ENCODE measurements at regions not wholly inside any gene's neighbourhood (a gene's known extent, or its start where the extent isn't known, plus 50 kb on each side); places are given as distances from the start of the nearest gene placed in this dataset.
A peak's percentile ranks its signal among the peaks of the same experiment; 100 is the strongest.
"Not testable (repeated sequence)": the region's sequence is repeated elsewhere in the genome, so short reads cannot be mapped to it uniquely, and the experiment has no call there.

DNA sequence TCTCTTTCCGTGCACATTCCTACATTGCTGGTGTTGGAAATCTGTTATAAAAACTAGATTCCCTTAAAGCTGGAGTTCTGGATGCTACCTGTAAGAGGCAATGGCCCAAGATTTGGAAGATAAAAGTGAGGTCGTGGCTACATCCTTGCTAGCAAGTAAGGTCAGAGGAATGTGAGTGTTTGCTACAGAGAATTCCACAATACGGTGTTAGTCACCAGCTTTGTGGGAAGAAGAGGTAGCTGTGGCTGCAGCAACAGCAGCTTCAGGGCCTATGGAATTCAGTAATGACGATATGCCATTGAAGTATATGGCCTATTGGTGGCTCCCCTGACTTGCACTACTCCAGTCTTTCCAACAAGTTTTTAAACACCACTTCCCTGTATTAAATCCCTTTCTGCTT, 227.7 kb upstream of the TMEM260 start:
- DNase-seq (ENCODE audit: low read depth) = peak; percentile 57

DNA sequence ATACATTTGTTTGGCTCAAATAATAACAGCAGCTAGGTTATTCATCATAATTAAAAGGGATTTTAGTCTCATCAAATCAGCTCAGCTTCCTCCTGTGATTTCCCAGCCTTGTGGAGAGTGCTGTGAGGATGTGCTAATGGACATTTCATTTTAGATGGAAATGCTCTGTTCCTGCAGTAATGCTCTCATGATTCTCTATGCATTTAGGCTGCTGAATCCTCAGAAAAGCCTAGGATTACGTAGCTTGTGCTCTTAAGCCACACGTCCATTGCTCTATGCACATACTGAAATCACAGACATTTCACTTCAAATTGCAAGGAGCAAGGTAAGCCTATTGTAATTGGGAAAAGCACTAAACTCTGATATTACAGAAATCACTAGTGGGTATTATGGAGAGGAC, 226.6 kb upstream of the TMEM260 start:
- no peak for DNase-seq (ENCODE audit: low read depth)

DNA sequence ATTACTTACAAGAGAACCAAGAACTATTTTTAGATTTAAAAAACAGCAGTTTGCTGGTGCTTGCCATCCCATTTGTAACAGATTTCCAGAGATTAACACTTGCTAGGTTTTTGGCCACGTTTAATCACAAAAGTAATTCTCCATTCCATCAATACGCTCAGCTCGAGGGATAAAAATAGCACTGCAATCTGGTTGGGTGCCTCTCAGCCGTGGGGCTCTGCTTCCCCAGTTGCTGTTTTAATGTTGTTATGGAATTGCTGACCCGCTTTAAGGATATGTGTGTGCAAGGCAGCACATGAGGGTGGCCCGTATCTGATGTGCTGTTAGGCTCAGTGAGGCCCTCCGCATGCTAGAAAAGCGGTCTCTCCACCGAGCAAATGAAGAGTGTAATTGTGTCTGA, 222.2 kb upstream of the TMEM260 start:
- no peak for DNase-seq (ENCODE audit: low read depth)

GRCh38 chr14:56358275-56358674, 221.3 kb upstream of the TMEM260 start:
- no peak for DNase-seq (ENCODE audit: low read depth)

GRCh38 chr14:56358851-56359614, 220.6 kb upstream of the TMEM260 start:
- no peak for DNase-seq (ENCODE audit: low read depth)

- not testable (repeated sequence) for DNase-seq (ENCODE audit: low read depth)
Measured at GRCh38 chr14:56365663-56366062, 213.9 kb upstream of the TMEM260 start.

- DNase-seq (ENCODE audit: low read depth) = no peak
Measured at GRCh38 chr14:56367416-56367815, 212.2 kb upstream of the TMEM260 start.

DNA sequence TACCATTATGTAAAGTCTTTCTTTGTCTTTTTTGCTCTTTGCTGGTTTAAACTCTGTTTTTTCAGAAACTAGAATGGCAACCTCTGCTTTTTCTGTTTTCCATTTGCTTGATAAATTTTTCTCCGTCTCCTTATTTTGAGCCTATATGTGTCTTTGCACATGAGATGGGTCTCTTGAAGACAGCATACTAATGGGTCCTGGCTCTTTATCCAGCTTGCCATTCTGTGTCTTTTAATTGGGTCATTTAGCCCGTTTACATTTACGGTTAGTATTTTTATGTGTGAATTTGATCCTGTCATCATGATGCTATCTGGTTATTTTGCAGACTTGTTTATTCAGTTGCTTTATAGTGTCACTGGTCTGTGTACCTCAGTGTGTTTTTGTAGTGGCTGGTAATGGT, 207.9 kb upstream of the TMEM260 start:
- DNase-seq (ENCODE audit: low read depth) = no peak

DNA sequence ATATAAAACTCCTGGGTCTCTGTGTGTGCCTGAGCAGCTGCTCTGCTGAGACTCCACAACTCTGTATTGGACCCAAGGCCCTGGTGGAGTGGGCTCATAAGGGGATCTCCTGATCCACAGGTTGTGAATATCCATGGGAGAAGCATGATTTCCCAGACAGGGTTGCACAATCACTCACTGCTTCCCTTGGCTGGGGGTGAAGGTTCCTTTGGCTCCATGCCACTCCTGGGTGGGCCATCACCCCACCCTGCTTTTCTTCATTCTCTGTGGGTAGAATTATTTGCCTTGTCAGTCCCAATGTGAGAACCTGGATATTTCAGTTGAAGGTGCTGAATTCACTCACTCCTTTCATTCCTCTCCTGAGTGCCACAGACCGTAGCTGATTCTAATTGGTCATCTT, 205.2 kb upstream of the TMEM260 start:
- DNase-seq (ENCODE audit: low read depth) = no peak

DNA sequence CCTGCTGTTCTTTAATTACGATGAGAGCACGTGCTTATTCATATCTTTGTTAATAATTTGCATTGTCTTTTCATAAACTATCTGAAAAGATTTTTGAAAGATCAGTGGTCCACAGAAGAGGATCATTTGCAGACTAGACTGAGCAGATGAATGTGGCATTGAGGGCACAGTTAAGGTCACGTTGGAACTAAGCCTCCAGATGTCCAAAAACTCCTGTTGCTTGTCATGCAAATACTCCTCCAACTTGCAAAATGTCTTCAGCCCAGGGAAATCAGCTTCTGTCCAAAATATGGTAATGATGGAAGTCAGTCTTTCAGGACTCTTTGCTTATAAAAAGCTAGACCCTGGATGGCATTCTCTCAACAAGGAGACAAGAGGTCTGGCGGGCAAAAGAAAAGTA, 201.6 kb upstream of the TMEM260 start:
- DNase-seq (ENCODE audit: low read depth) = no peak

DNA sequence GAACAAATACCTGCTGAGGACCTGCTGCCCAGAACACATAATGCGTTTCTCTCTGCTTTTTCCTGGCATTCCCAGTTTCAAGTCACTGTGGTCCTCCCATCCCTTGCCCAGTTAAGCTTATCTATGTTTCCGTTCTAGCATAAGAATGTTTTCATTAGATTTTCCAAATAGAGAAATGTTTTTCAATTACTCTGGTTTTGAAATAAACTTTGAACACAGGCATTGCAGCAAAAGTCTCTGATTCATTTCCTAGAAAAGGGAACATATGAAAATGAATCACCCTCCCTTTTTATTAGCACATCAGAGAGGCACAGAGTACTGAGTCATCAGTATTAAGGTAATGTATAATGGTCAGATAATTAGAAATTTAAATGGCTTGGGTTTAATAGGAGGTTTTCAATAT, 201.1 kb upstream of the TMEM260 start:
- DNase-seq (ENCODE audit: low read depth) = peak; percentile 13

DNA sequence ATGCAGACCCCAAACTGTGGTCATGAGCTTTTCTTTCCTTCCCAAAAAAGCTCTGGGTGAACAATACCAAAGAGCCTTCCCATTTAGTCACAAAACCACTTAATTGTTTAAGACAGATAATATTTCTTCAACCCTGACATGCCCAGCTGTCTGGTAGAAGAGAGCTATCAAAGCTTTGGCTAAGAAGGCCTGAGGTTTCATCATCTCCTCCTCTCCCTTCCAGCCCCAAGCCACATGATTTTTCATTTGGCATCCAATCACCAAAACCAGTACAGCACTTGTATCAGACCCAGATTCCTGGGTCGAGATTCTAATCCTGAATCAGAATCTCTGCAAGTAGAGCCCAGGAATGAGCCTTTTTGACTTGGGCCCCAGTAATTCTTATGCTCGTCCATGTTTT, 199.6 kb upstream of the TMEM260 start:
- DNase-seq (ENCODE audit: low read depth) = no peak

DNA sequence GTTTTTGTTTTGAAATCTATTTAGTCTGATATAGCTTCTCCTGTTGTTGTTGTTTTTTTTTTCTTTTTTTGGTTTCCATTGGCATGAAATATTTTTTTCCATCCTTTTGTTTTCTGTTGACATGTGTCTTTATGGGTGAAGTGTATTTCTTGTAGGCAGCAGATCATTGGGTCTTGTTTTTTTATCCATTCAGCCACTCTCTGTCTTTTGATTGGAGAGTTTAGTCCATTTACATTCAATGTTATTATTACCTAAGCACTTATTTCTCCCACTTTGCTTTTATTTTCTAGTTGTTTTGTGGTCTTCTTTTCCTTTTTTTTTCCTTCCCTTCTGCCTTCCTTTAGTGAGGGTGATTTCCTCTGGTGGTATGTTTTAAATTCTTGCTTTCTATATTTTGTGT, 193.6 kb upstream of the TMEM260 start:
- DNase-seq (ENCODE audit: low read depth) = no peak

- no peak for DNase-seq (ENCODE audit: low read depth)
Measured at GRCh38 chr14:56390859-56391258, 188.7 kb upstream of the TMEM260 start.

DNA sequence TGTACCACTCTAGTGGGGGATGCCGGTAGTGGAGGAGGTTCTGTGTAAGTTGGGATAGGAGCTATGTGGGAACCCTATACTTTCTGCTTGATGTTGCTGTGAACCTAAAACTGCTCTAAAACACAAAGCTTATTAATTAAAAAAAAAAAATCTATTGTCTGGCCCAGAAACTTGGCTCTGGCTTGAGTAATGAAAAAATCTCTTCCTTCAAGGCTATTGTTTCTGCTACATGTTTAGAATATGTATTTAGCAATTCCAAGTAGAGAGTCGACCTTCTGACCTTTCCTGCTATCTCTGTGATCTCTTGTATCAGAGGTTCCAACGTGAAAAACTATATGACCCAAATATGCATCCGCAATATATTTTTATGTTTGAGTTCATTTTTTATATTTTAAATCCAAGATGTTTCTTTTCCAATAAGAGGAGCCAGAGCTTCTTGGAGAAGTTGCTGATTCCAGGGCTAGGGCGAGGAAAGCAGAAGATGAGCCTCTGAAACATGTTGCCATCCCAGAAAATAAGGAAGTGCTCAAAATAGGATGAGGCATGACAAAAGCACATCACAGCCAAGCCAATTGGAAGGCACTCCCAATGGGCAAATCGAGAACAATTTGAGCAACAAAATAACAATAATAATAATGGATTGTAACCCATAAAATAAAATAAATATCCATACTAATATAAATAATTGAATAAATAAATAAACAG, 184.6 kb upstream of the TMEM260 start:
- DNase-seq (ENCODE audit: low read depth) = no peak

GRCh38 chr14:56400109-56400825, 179.3 kb upstream of the TMEM260 start:
- no peak for DNase-seq (ENCODE audit: low read depth)

DNA sequence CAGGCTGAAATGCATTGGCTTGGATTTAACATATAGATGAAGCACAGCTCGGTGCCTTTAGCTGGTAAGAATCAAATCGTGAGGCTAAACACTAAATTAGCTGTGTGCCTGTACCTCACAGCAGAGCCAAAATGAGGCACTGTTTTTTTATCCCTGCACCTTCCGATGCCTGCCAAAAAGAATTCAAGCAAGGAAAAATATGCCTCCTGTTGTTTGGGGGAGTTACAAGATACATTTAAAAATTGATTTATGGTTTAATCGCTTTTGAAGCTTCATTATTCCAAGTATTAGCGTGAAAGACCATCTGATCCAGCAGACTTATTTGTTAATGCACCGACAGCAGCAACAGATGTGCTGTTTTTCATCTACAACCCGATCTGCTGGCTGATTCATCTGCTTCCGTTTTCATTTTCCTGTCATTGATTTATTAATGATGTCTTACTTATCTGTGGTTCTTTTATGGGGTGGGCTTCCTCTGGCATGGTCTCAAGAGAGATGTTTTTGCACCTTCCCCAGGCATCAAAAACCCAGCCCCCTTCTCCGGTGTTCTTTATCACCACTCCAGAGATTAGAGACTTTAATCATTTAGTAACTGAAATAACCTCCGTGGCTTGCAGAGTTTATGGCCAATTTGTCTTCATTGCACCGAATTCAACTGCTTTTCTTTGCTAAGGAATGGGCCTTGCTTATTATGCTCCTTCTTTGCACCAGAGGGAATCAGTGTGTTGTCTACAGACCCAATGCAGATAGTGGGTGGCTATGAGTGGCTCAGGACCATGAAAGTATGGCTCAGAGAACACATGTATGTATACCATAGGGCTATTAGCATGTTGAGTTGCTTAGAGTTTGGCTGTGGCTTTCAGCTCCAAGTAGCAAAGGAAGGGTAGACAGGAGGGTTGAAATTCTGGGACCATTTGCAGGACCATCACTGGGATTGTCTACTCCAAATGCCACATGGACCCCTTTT, 166.8 kb upstream of the TMEM260 start:
- DNase-seq (ENCODE audit: low read depth) = no peak

DNA sequence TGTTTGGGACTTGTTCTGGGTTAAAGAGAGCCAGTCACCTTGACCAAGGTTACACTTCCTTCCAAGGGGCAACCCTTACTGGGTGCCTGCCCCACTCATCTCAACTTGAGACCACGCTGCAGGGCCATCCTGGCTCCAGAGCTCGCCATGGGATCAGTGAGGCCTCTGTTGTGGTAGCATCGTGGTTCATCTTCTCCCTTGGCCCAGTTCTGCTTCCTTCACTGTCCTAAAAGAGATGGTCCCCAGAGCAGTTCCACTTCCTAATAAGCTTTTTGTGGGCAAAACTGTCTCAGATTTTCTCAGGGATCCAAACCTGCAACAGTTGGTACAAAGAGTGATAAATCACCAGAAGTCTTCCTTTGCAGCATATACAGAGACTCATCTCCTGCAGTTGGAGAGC, 165.9 kb upstream of the TMEM260 start:
- DNase-seq (ENCODE audit: low read depth) = no peak

GRCh38 chr14:56414236-56414635, 165.4 kb upstream of the TMEM260 start:
- no peak for DNase-seq (ENCODE audit: low read depth)

- no peak for DNase-seq (ENCODE audit: low read depth)
Measured at GRCh38 chr14:56416213-56416612, 163.4 kb upstream of the TMEM260 start.

- no peak for DNase-seq (ENCODE audit: low read depth)
Measured at GRCh38 chr14:56417173-56417572, 162.4 kb upstream of the TMEM260 start.

DNA sequence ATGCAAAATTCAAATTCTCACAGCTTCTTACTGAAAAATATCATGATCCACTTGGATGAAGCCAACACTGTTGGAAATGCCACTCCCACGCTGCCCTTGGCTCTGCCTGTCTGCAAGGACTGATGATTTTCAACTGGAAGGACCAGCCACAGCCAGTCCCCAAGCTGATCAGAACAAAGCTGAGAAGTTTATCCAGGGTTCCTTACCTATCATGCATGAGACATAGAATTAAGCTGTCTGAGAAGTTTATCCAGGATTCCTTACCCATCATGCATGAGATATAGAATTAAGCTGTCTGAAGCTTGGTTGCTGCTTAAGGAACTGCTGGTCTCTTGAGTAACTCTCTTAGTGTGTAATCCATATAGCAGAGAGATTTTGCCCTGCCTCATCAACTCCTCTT, 159.8 kb upstream of the TMEM260 start:
- DNase-seq (ENCODE audit: low read depth) = no peak

All from GM04503 (cell line).